Chondrocyte (in vitro differentiated cells): ENCODE measurements at regions not wholly inside any gene's neighbourhood (a gene's known extent, or its start where the extent isn't known, plus 50 kb on each side); places are given as distances from the start of the nearest gene placed in this dataset.

ENCODE experiments used
- DNase-seq: peaks from one replicate; pipeline ENCODE4 v3.0.0; 2021; ENCODE audit warnings: mixed read lengths, low spot score
- H3K27ac Mint-ChIP-seq: one replicate; pipeline ENCODE4 v1.8.0; 2021; ENCODE audit warnings: mild to moderate bottlenecking, moderate library complexity, mixed read lengths; ENCODE audit not compliant: unreplicated experiment
- H3K27me3 Mint-ChIP-seq: 2 replicates; pipeline ENCODE4 v1.8.0; 2021; ENCODE audit warnings: low read depth, mixed read lengths
- H3K36me3 Mint-ChIP-seq: 2 replicates; pipeline ENCODE4 v1.8.0; 2021; ENCODE audit warnings: low read depth, mixed read lengths
- H3K4me1 Mint-ChIP-seq: 2 replicates; pipeline ENCODE4 v1.8.0; 2021; ENCODE audit warnings: low read depth, mild to moderate bottlenecking, mixed read lengths
- H3K4me3 Mint-ChIP-seq: one replicate; pipeline ENCODE4 v1.8.0; 2021; ENCODE audit warnings: mild to moderate bottlenecking, moderate library complexity, mixed read lengths; ENCODE audit not compliant: unreplicated experiment
- H3K9me3 Mint-ChIP-seq: 2 replicates; pipeline ENCODE4 v1.8.0; 2021; ENCODE audit warnings: low read depth, mixed read lengths
- CTCF ChIP-seq: fragments of 200-600 bp; sonication (generic); IDR thresholded peaks from 2 replicates; pipeline ENCODE4 v1.5.0; 2021; ENCODE audit warnings: antibody characterized with exemption, mild to moderate bottlenecking, moderate library complexity

- peaks cover 8% of the 10 kb centered on the region for H3K27me3 Mint-ChIP-seq
- H3K4me3 Mint-ChIP-seq, result no peak overlapping the region
- no peaks in the 10 kb centered on the region for H3K4me1 Mint-ChIP-seq
- DNase-seq, result no peak
- no peak for TF ChIP-seq CTCF
- no peak overlapping the region for H3K27ac Mint-ChIP-seq
- H3K9me3 Mint-ChIP-seq, result no peaks in the 10 kb centered on the region
- H3K36me3 Mint-ChIP-seq, result no peaks in the 10 kb centered on the region
Measured at GRCh38 chr9:28927691-28928090, 1354.4 kb upstream of the C9orf72 start.

- no peak overlapping the region for H3K27ac Mint-ChIP-seq
- no peak overlapping the region for H3K4me3 Mint-ChIP-seq
- TF ChIP-seq CTCF, result no peak
- no peaks in the 10 kb centered on the region for H3K36me3 Mint-ChIP-seq
- DNase-seq, result no peak
- H3K27me3 Mint-ChIP-seq, result peaks cover 8% of the 10 kb centered on the region
- no peaks in the 10 kb centered on the region for H3K9me3 Mint-ChIP-seq
- no peaks in the 10 kb centered on the region for H3K4me1 Mint-ChIP-seq
Measured at GRCh38 chr9:28929433-28929832, 1356.2 kb upstream of the C9orf72 start.

- H3K9me3 Mint-ChIP-seq, result no peaks in the 10 kb centered on the region
- no peak for DNase-seq
- peaks cover 8% of the 10 kb centered on the region for H3K27me3 Mint-ChIP-seq
- H3K27ac Mint-ChIP-seq, result no peak overlapping the region
- TF ChIP-seq CTCF, result no peak
- no peaks in the 10 kb centered on the region for H3K36me3 Mint-ChIP-seq
- no peak overlapping the region for H3K4me3 Mint-ChIP-seq
- no peaks in the 10 kb centered on the region for H3K4me1 Mint-ChIP-seq
Measured at GRCh38 chr9:28930766-28931165, 1357.5 kb upstream of the C9orf72 start.

GRCh38 chr9:28934111-28934510 lies 1360.8 kb upstream of the C9orf72 start:
- H3K4me3 Mint-ChIP-seq, result no peak overlapping the region
- no peaks in the 10 kb centered on the region for H3K9me3 Mint-ChIP-seq
- H3K27me3 Mint-ChIP-seq, result peaks cover 4% of the 10 kb centered on the region
- no peak for TF ChIP-seq CTCF
- no peaks in the 10 kb centered on the region for H3K4me1 Mint-ChIP-seq
- H3K27ac Mint-ChIP-seq, result no peak overlapping the region
- no peaks in the 10 kb centered on the region for H3K36me3 Mint-ChIP-seq
- DNase-seq, result no peak

GRCh38 chr9:28938981-28939380 lies 1365.7 kb upstream of the C9orf72 start:
- Mint-ChIP-seq H3K27ac (no peak overlapping the region), H3K27me3 (no peaks in the 10 kb centered on the region), H3K4me3 (no peak overlapping the region), H3K4me1 (no peaks in the 10 kb centered on the region), H3K9me3 (no peaks in the 10 kb centered on the region), H3K36me3 (no peaks in the 10 kb centered on the region)
- DNase-seq, result no peak
- TF ChIP-seq CTCF, result no peak
